K562 (cell line): ENCODE measurements at regions not wholly inside any gene's neighbourhood (a gene's known extent, or its start where the extent isn't known, plus 50 kb on each side); places are given as distances from the start of the nearest gene placed in this dataset.

Experiments
- ATAC-seq: fragments of 200-7000 bp; cut with Tn5 transposase; 3 replicates; pipeline ENCODE4 v1.9.1; 2020; ENCODE audit warnings: moderate library complexity
- BruUV-seq: library from RNA; stranded (reverse); fragments of 400-500 nt; replicated peaks from 2 replicates; lab custom pipeline; 2021; lab: Mats Ljungman, UMichigan
- CTCF ChIA-PET: fragments of 300-600 bp; formaldehyde crosslinking; extraction: SDS; loops from one replicate; lab custom pipeline; 2021; ENCODE audit warnings: low intra/inter-chr PET ratio; lab: Yijun Ruan, JAX
- POLR2A ChIA-PET: fragments of 300-600, 350-650 bp; sonication (Branson Sonifier 250); formaldehyde crosslinking; extraction: SDS; loops from one replicate; lab custom pipeline; 2021; ENCODE audit warnings: antibody characterized with exemption, inconsistent platforms; lab: Yijun Ruan, JAX
- DNase-seq, 4 experiments: peaks; one replicate each; pipeline versions ENCODE4 v3.0.0 to v3.0.0-alpha.2; 2011 to 2018; ENCODE audit warnings: low spot score in 3 of 4, mixed read lengths in 3 of 4; ENCODE audit errors: extremely low read depth in 1 of 4
- FAIRE-seq: peaks from 2 replicates; lab custom pipeline; 2011; peaks lifted over from hg19 to GRCh38; lab: Jason Lieb, UNC
- H2AFZ ChIP-seq: 2 replicates; pipeline ENCODE4 v1.6.0; 2011; ENCODE audit warnings: low read depth, low read length, control low read depth, inconsistent platforms
- H3K27ac ChIP-seq: fragments of 200-600 bp; 3 replicates; pipeline ENCODE4 v1.8.0; 2011; ENCODE audit warnings: low read depth, mild to moderate bottlenecking, control low read depth, inconsistent platforms, low read length, moderate library complexity, mixed read lengths; ENCODE audit errors: extremely low read depth
- H3K27me3 ChIP-seq, 2 experiments: fragments of 300-600 bp in 1 of 2; 2 replicates in 1 of 2; 3 replicates in 1 of 2; pipeline versions ENCODE4 v1.6.0 to v1.8.0; 2011; ENCODE audit warnings: inconsistent platforms in 2 of 2, low read length in 2 of 2, mild to moderate bottlenecking in 1 of 2, mixed read lengths in 1 of 2, moderate library complexity in 1 of 2; ENCODE audit not compliant: control insufficient read depth in 2 of 2, insufficient read depth in 2 of 2
- H3K36me3 ChIP-seq: fragments of 300-600 bp; 3 replicates; pipeline ENCODE4 v1.8.0; 2011; ENCODE audit warnings: mild to moderate bottlenecking, low read length, inconsistent platforms; ENCODE audit not compliant: control insufficient read depth, insufficient read depth
- H3K4me1 ChIP-seq, 2 experiments: fragments of 200-600 bp in 1 of 2; replicated peaks in 1 of 2; 2 replicates in 1 of 2; 3 replicates in 1 of 2; pipeline versions ENCODE4 v1.5.1 to v1.8.0; 2011; ENCODE audit warnings: inconsistent platforms in 2 of 2, low read length in 2 of 2, mild to moderate bottlenecking in 1 of 2, mixed read lengths in 1 of 2, moderate library complexity in 1 of 2; ENCODE audit not compliant: control insufficient read depth in 2 of 2, insufficient read depth in 2 of 2
- H3K4me2 ChIP-seq: 2 replicates; pipeline ENCODE4 v1.6.1; 2011; ENCODE audit warnings: low read length, control low read depth, inconsistent platforms, mixed read lengths; ENCODE audit not compliant: insufficient read depth
- H3K4me3 ChIP-seq: fragments of 200-600 bp; sonication (generic), shearing (Covaris generic); 2 replicates; pipeline ENCODE4 v1.5.1; 2016; ENCODE audit warnings: control low read depth, inconsistent platforms
- H3K79me2 ChIP-seq: fragments of 200-600 bp; 3 replicates; pipeline ENCODE4 v1.8.0; 2011; ENCODE audit warnings: low read length, inconsistent platforms; ENCODE audit not compliant: control insufficient read depth, insufficient read depth
- H3K9ac ChIP-seq, 2 experiments: 2 replicates each; pipeline versions ENCODE4 v1.6.0 to v1.6.1; 2011; ENCODE audit warnings: low read depth in 2 of 2, low read length in 2 of 2, control low read depth in 1 of 2, inconsistent platforms in 1 of 2, mild to moderate bottlenecking in 1 of 2, mixed read lengths in 1 of 2; ENCODE audit not compliant: insufficient read depth in 1 of 2
- H3K9me1 ChIP-seq: one replicate; pipeline ENCODE4 v1.6.0; 2011; ENCODE audit warnings: inconsistent platforms, mild to moderate bottlenecking, low read length, moderate library complexity; ENCODE audit not compliant: control insufficient read depth, insufficient read depth
- H3K9me3 ChIP-seq: replicated peaks from 2 replicates; pipeline ENCODE4 v1.5.1; 2011; ENCODE audit warnings: low read depth, low read length, inconsistent platforms; ENCODE audit not compliant: control insufficient read depth, insufficient read depth
- H4K20me1 ChIP-seq: replicated peaks from 2 replicates; pipeline ENCODE4 v1.6.1; 2011; ENCODE audit warnings: low read length, inconsistent platforms, mixed read lengths; ENCODE audit not compliant: control insufficient read depth, insufficient read depth
- CC2D1A ChIP-seq: fragments of 450-650 bp; IDR thresholded peaks from 2 replicates; pipeline ENCODE4 v1.6.1; 2017; ENCODE audit warnings: mild to moderate bottlenecking
- CTBP1 ChIP-seq: fragments of 450-650 bp; IDR thresholded peaks from 2 replicates; pipeline ENCODE4 v1.6.1; 2016; ENCODE audit warnings: borderline replicate concordance
- ETS2 ChIP-seq: IDR thresholded peaks from 2 replicates; pipeline ENCODE4 v1.6.1; 2016; ENCODE audit warnings: borderline replicate concordance, missing genetic modification characterization, mild to moderate bottlenecking, moderate library complexity, missing compliant biosample characterization; ENCODE audit not compliant: poor library complexity, severe bottlenecking
- GTF2A2 ChIP-seq: IDR thresholded peaks from 2 replicates; pipeline ENCODE4 v1.6.1; 2016; ENCODE audit warnings: mild to moderate bottlenecking, missing genetic modification characterization, missing compliant biosample characterization
- HSF4 ChIP-seq: fragments of 250-450 bp; sonication (Bioruptor Pico); IDR thresholded peaks from 2 replicates; pipeline ENCODE4 v2.1.2; 2022; ENCODE audit warnings: mild to moderate bottlenecking, moderate library complexity, borderline replicate concordance
- SIX5 ChIP-seq, 2 experiments: IDR thresholded peaks; 2 replicates each; pipeline ENCODE4 v1.6.1; 2011; ENCODE audit warnings: low read length in 2 of 2, borderline replicate concordance in 1 of 2, low read depth in 1 of 2, mild to moderate bottlenecking in 1 of 2, moderate library complexity in 1 of 2; ENCODE audit not compliant: insufficient read depth in 1 of 2
- U2AF2 ChIP-seq: fragments of 200-400 bp; formaldehyde crosslinking; optimal IDR thresholded peaks from 2 replicates; pipeline ENCODE3; 2017; ENCODE audit warnings: low read depth, mild to moderate bottlenecking, low read length
- ZNF175 ChIP-seq: fragments of 200-800 bp; sonication (Bioruptor generic); IDR thresholded peaks from 2 replicates; pipeline ENCODE4 v1.6.1; 2016; ENCODE audit warnings: low read depth, mild to moderate bottlenecking, missing genetic modification characterization, missing compliant biosample characterization
- ZNF282 ChIP-seq: sonication (generic); formaldehyde crosslinking; IDR thresholded peaks from 2 replicates; pipeline ENCODE4 v1.8.1; 2023; ENCODE audit warnings: missing genetic modification reagents
- WGBS: fragments of 100-300 bp; shearing (Covaris generic); methylation state at CpG from one replicate; pipeline ENCODE4 v1.1.6; 2016; ENCODE audit warnings: low coverage, mixed read lengths; ENCODE audit not compliant: insufficient coverage; ENCODE audit errors: missing lambda C conversion rate; 5-methylcytosine and 5-hydroxymethylcytosine counted together
- in situ Hi-C: fragments of 300-500 bp; cut with MboI; formaldehyde crosslinking; loops from 4 replicates; pipeline ENCODE4 v1.15.0; 2018; ENCODE audit warnings: inconsistent platforms, mixed read lengths
- intact Hi-C: fragments of 100-400 bp; cut with micrococcal nuclease; formaldehyde crosslinking; loops from 2 replicates; pipeline ENCODE4 v1.14.2; 2022
- TF ChIP-seq, protein P1 (sequence below), 2 experiments: IDR thresholded peaks in 1 of 2; conservative IDR thresholded peaks in 1 of 2; 2 replicates each; pipeline ENCODE4 v1.6.1; 2016; ENCODE audit warnings: low read depth in 2 of 2, mild to moderate bottlenecking in 1 of 2, missing compliant biosample characterization in 1 of 2, missing genetic modification characterization in 1 of 2, moderate library complexity in 1 of 2

DNA sequence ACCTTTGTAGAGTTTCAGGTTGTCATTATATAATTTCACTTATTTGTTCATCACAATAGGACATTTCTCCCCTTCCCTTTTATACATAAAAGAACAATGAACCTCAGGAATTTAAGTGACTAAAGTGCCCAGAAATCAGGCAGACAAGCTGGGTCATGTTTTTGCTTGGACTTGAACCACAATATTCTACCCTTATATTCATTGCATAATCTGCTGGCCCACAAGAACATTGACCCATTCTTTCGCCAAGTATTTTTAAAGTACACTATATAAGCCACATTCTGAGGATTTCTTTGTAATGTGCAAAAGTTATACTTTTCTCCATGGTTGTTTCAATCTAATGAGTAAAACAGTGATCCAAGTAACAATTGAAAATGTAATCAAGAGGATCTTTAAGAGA, 637.5 kb upstream of the SLIT2 start:
- ChIA-PET CTCF (no interaction called here), POLR2A (no interaction called here)
- BruUV-seq = no TSS peak
- DNase-seq (no peak), ATAC-seq (no peak), FAIRE-seq (no peak)
- TF ChIP-seq GTF2A2 (tag) = no peak
- TF ChIP-seq ETS2 (tag) = no peak
- no peak for TF ChIP-seq CTBP1
- TF ChIP-seq HSF4 (CRISPR knock-in tag) = no peak
- no peak for TF ChIP-seq ZNF282 (CRISPR knock-in tag)
- TF ChIP-seq SIX5 (IDR thresholded peaks at IDR 0.05; ENCODE audit: borderline replicate concordance in 1 of 2, insufficient read depth in 1 of 2, low read depth in 1 of 2, low read length in 2 of 2) = no peak
- TF ChIP-seq, protein P1, sequence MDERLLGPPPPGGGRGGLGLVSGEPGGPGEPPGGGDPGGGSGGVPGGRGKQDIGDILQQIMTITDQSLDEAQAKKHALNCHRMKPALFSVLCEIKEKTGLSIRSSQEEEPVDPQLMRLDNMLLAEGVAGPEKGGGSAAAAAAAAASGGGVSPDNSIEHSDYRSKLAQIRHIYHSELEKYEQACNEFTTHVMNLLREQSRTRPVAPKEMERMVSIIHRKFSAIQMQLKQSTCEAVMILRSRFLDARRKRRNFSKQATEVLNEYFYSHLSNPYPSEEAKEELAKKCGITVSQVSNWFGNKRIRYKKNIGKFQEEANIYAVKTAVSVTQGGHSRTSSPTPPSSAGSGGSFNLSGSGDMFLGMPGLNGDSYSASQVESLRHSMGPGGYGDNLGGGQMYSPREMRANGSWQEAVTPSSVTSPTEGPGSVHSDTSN (CRISPR knock-in tag; IDR thresholded peaks at IDR 0.05; ENCODE audit: low read depth) = no peak
- TF ChIP-seq, protein P1 (tag; conservative IDR thresholded peaks at IDR 0.05; ENCODE audit: low read depth) = no peak
- TF ChIP-seq CC2D1A = no peak
- TF ChIP-seq ZNF175 (CRISPR knock-in tag) = no peak
- no peak for TF ChIP-seq U2AF2
- Histone ChIP-seq H2AFZ (no peak overlapping the region), H3K79me2 (no peaks in the 10 kb centered on the region), H3K9me1 (no peaks in the 10 kb centered on the region), H3K4me1 (no peaks in the 10 kb centered on the region), H3K36me3 (no peaks in the 10 kb centered on the region), H3K9ac (no peak overlapping the region), H3K27me3 (no peaks in the 10 kb centered on the region), H3K27ac (no peak overlapping the region), H3K9me3 (peaks cover 2% of the 10 kb centered on the region; the same call in 1 of the 2 replicates), H4K20me1 (no peaks in the 10 kb centered on the region), H3K4me3 (no peak overlapping the region), H3K4me2 (no peak overlapping the region)
- intact Hi-C loops (no loop called here), in situ Hi-C loops (no loop called here)
- WGBS = 5% methylated on average over 1 of the region's 1 CpG
